Spleen (tissue), 11 donors: ENCODE measurements at regions not wholly inside any gene's neighbourhood (a gene's known extent, or its start where the extent isn't known, plus 50 kb on each side); places are given as distances from the start of the nearest gene placed in this dataset.

Source experiments
- DNase-seq: peaks from one replicate; pipeline ENCODE4 v3.0.0-alpha.2; 2020
- H3K27ac ChIP-seq, 8 donors: fragments of 200-600 bp; sonication (generic) in 7 of 8; 1 replicate in 4 of 8; 2 replicates in 4 of 8; pipeline versions ENCODE4 v1.5.0 to v1.8.0; 2016 to 2021; ENCODE audit warnings: inconsistent platforms in 4 of 8, mild to moderate bottlenecking in 4 of 8, moderate library complexity in 1 of 8
- H3K27me3 ChIP-seq, 7 donors: fragments of 200-600 bp; sonication (generic) in 6 of 7; replicated peaks in 1 of 7; 1 replicate in 4 of 7; 2 replicates in 3 of 7; pipeline versions ENCODE4 v1.5.0 to v1.8.0; 2016 to 2021; ENCODE audit warnings: inconsistent platforms in 3 of 7, mild to moderate bottlenecking in 1 of 7
- H3K36me3 ChIP-seq, 6 donors: fragments of 200-600 bp; sonication (generic) in 5 of 6; 1 replicate in 4 of 6; 2 replicates in 2 of 6; pipeline versions ENCODE4 v1.5.0 to v1.8.0; 2016 to 2021; ENCODE audit warnings: inconsistent platforms in 2 of 6
- H3K4me1 ChIP-seq, 6 donors: fragments of 200-600 bp; sonication (generic) in 5 of 6; 1 replicate in 3 of 6; 2 replicates in 3 of 6; pipeline versions ENCODE4 v1.5.0 to v1.8.0; 2016 to 2021; ENCODE audit warnings: inconsistent platforms in 3 of 6
- H3K4me3 ChIP-seq, 8 donors: fragments of 200-600 bp; sonication (generic) in 7 of 8; 1 replicate in 4 of 8; 2 replicates in 4 of 8; pipeline versions ENCODE4 v1.5.0 to v1.8.0; 2016 to 2021; ENCODE audit warnings: inconsistent platforms in 4 of 8, mild to moderate bottlenecking in 4 of 8, moderate library complexity in 2 of 8
- H3K9me3 ChIP-seq, 8 donors: fragments of 200-600 bp; sonication (generic) in 7 of 8; 1 replicate in 4 of 8; 2 replicates in 4 of 8; pipeline versions ENCODE4 v1.5.0 to v1.8.0; 2016 to 2021; ENCODE audit warnings: inconsistent platforms in 4 of 8
- POLR2A ChIP-seq, 3 donors: fragments of 450-650 bp; IDR thresholded peaks; one replicate each; pipeline ENCODE4 v1.5.1; 2017; ENCODE audit warnings: antibody characterized with exemption in 3 of 3, mild to moderate bottlenecking in 1 of 3
- POLR2AphosphoS5 ChIP-seq, 3 donors: sonication (generic); formaldehyde crosslinking; IDR thresholded peaks; one replicate each; pipeline ENCODE4 v1.5.1; 2017; ENCODE audit warnings: antibody characterized with exemption in 3 of 3
- WGBS, 5 donors: extraction: QIAGEN DNeasy Blood & Tissue Kit in 3 of 5; methylation state at CpG; one replicate each; pipeline versions ENCODE4 v1.1.5 to v1.1.7; 2013 to 2018; 5-methylcytosine and 5-hydroxymethylcytosine counted together
- intact Hi-C: fragments of 100-400 bp; cut with DNase I; formaldehyde crosslinking; loops from one replicate; pipeline ENCODE4 v1.15.0; 2023; ENCODE audit warnings: low total_unique reads
- TF ChIP-seq, protein P1 (sequence below), 11 experiments: fragments of 200-600 bp in 7 of 11; fragments of 450-650 bp in 4 of 11; sonication (generic) in 4 of 11; IDR thresholded peaks in 8 of 11; conservative IDR thresholded peaks in 3 of 11; 1 replicate in 7 of 11; 2 replicates in 4 of 11; pipeline versions ENCODE4 v1.4.0 to v1.8.0; 2016 to 2021; ENCODE audit warnings: antibody characterized with exemption in 11 of 11, inconsistent platforms in 4 of 11, mild to moderate bottlenecking in 1 of 11
- donor health status: healthy with polysubstance abuse.
- donor health status: DM: no; HTN: no; CAD: no; lungs with moderate emphysema.
- donor health status: DM: no; HTN: no; CAD: no.
- donor health status: Bipolar disorder and iron deficiency.
- donor health status: healthy.
- donor health status: DM: no; HTN: no; CAD: no.
- donor health status: DM: yes; HTN: yes; CAD: no.

DNA sequence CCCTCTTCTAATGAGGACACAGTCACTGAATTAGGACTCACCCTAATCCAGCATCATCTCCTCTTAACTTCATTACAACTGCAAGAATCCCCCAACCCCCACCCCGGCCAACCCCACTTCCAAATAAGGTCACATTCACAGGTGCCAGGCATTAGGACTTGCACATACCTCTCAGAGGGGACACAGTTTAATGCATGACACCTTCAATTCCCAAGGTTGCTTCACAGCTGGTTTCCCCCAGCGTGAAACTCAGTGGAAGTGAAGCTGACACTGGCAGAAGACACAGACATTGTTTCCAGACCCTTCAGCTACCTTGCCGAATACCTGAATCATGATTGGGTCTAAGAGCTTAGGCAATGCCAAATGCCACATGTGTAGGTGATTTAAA, 217.0 kb upstream of the DYNLRB2 start:
- 81 to 86% (median 84%) methylated on average over 3 of the region's 3 CpGs for WGBS, 5 donors
- intact Hi-C loops: no loop called here
- no peak overlapping the region for H3K4me3 ChIP-seq
- TF ChIP-seq POLR2AphosphoS5 (IDR thresholded peaks at IDR 0.05) (no peak), POLR2A (IDR thresholded peaks at IDR 0.05) (no peak)
- TF ChIP-seq, protein P1, sequence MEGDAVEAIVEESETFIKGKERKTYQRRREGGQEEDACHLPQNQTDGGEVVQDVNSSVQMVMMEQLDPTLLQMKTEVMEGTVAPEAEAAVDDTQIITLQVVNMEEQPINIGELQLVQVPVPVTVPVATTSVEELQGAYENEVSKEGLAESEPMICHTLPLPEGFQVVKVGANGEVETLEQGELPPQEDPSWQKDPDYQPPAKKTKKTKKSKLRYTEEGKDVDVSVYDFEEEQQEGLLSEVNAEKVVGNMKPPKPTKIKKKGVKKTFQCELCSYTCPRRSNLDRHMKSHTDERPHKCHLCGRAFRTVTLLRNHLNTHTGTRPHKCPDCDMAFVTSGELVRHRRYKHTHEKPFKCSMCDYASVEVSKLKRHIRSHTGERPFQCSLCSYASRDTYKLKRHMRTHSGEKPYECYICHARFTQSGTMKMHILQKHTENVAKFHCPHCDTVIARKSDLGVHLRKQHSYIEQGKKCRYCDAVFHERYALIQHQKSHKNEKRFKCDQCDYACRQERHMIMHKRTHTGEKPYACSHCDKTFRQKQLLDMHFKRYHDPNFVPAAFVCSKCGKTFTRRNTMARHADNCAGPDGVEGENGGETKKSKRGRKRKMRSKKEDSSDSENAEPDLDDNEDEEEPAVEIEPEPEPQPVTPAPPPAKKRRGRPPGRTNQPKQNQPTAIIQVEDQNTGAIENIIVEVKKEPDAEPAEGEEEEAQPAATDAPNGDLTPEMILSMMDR (IDR thresholded peaks at IDR 0.05 in 8 of 11, conservative IDR thresholded peaks at IDR 0.05 in 3 of 11): no peak
- peaks cover 0 to 16% (median 0%) of the 10 kb centered on the region in 7 donors for H3K27me3 ChIP-seq
- no peaks in the 10 kb centered on the region for H3K4me1 ChIP-seq
- no peaks in the 10 kb centered on the region for H3K9me3 ChIP-seq
- no peak overlapping the region for H3K27ac ChIP-seq
- no peaks in the 10 kb centered on the region for H3K36me3 ChIP-seq
- DNase-seq: no peak

DNA sequence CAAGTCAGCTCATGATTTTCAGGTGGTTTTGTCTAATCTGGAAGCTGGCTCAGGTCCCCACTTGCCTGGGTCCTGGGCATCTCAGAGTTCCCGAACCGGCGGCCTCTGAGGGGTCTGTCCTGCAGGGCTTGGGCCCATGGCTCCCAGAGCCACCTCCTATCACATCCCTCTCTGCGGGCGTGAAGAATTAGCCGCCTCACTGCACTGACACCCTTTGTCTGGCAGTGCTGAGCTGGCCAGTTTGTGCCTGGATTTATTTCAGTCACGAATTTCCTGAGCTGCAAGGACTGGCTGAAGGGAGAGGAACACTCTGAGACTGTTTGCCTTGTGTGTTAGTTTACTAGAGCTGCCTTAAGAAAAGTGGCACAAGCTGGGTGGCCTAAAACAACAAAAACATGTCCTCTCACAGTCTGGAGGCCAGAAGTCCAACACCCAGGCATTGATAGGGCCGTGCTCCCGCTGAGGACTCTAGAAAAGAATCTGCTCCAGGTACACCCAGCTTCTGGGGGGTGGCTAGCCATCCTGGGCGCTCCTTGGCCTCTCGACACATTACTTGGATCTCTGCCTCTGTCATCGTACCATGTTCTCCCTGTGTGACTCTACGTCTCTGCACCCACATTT, 217.5 kb upstream of the DYNLRB2 start:
- H3K27ac ChIP-seq: no peak overlapping the region
- no peaks in the 10 kb centered on the region for H3K9me3 ChIP-seq
- no peak overlapping the region for H3K4me3 ChIP-seq
- no peak for DNase-seq
- WGBS, 5 donors: 79 to 89% (median 84%) methylated on average over 9 to 13 of the region's 13 CpGs
- TF ChIP-seq POLR2AphosphoS5 (IDR thresholded peaks at IDR 0.05): no peak
- no peak for TF ChIP-seq POLR2A (IDR thresholded peaks at IDR 0.05)
- TF ChIP-seq, protein P1 (IDR thresholded peaks at IDR 0.05 in 8 of 11, conservative IDR thresholded peaks at IDR 0.05 in 3 of 11): no peak
- H3K36me3 ChIP-seq: no peaks in the 10 kb centered on the region
- H3K27me3 ChIP-seq: peaks cover 0 to 21% (median 0%) of the 10 kb centered on the region in 7 donors
- intact Hi-C loops: no loop called here
- H3K4me1 ChIP-seq: no peaks in the 10 kb centered on the region

DNA sequence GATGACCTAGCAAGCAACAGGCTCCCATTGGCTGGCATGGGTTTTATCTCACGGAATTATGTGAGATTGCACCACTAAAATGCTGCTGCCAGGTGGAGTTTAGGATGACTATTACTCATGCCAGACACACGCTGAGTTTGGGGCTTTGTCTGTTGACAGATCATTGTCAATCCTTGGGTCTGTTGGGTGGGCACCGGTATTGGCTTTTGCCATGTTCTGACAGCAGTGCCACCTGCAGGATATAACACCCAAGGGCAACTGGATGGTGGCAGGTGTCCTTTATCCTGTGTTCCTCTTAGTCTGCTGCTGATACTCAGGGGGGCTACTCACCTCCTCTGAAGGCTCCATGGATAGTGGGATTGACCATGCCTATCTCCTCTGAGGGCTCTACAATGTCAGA, 221.6 kb upstream of the DYNLRB2 start:
- H3K27me3 ChIP-seq: peaks cover 0 to 33% (median 0%) of the 10 kb centered on the region in 7 donors
- H3K9me3 ChIP-seq: no peaks in the 10 kb centered on the region
- no peaks in the 10 kb centered on the region for H3K36me3 ChIP-seq
- no peak overlapping the region for H3K27ac ChIP-seq
- H3K4me3 ChIP-seq: no peak overlapping the region
- intact Hi-C loops: no loop called here
- no peak for DNase-seq
- H3K4me1 ChIP-seq: no peaks in the 10 kb centered on the region
- 76 to 85% (median 79%) methylated on average over 3 of the region's 3 CpGs for WGBS, 5 donors
- TF ChIP-seq POLR2A (IDR thresholded peaks at IDR 0.05): no peak

DNA sequence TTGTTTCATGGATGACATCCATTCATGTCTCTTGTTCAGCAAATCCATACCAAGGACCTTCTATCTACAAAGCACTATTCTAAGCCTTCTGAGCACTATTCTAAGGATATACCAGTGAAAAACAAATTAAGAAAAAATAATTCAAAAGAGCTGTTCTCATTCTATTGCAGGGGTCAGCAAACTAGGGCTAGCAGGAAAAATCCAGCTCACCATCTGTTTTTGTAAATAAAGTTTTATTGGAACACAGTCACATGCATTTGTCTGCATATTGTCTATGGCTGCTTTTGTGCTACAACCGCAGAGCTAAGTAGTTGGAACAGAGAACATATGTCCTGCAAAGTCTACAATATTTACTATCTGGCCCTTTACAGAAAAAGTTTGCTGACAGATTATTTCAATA, 222.7 kb upstream of the DYNLRB2 start:
- H3K36me3 ChIP-seq: no peaks in the 10 kb centered on the region
- DNase-seq: no peak
- no peaks in the 10 kb centered on the region for H3K9me3 ChIP-seq
- WGBS, 5 donors: 81 to 97% (median 93%) methylated on average over 1 of the region's 1 CpG
- H3K27ac ChIP-seq: no peak overlapping the region
- no peak overlapping the region for H3K4me3 ChIP-seq
- intact Hi-C loops: no loop called here
- H3K27me3 ChIP-seq: peaks cover 0 to 34% (median 0%) of the 10 kb centered on the region in 7 donors
- H3K4me1 ChIP-seq: no peaks in the 10 kb centered on the region
- TF ChIP-seq, protein P1 (IDR thresholded peaks at IDR 0.05 in 8 of 11, conservative IDR thresholded peaks at IDR 0.05 in 3 of 11): no peak
- no peak for TF ChIP-seq POLR2AphosphoS5 (IDR thresholded peaks at IDR 0.05)
- no peak for TF ChIP-seq POLR2A (IDR thresholded peaks at IDR 0.05)
